ENCODE measurements at regions not wholly inside any gene's neighbourhood (a gene's known extent, or its start where the extent isn't known, plus 50 kb on each side); places are given as distances from the start of the nearest gene placed in this dataset.

GRCh38 chr5:144822503-144822902 is 651.8 kb downstream of the KCTD16 start:
- no peak for TF ChIP-seq CTCF (conservative IDR thresholded peaks at IDR 0.05; ENCODE audit: control insufficient read depth, insufficient read depth, low read depth, low read length)
- H3K4me3 ChIP-seq (ENCODE audit: control insufficient read depth, low read depth, low read length), result no peak overlapping the region
- DNase-seq (ENCODE audit: low read depth), result no peak

- H3K4me3 ChIP-seq (ENCODE audit: control insufficient read depth, low read depth, low read length), result no peak overlapping the region
- TF ChIP-seq CTCF (conservative IDR thresholded peaks at IDR 0.05; ENCODE audit: control insufficient read depth, insufficient read depth, low read depth, low read length), result no peak
- no peak for DNase-seq (ENCODE audit: low read depth)
These were observed 649.6 kb downstream of the KCTD16 start for GRCh38 chr5:144820278-144820677.

GRCh38 chr5:144815131-144815530 is 644.5 kb downstream of the KCTD16 start:
- TF ChIP-seq CTCF (conservative IDR thresholded peaks at IDR 0.05; ENCODE audit: control insufficient read depth, insufficient read depth, low read depth, low read length), result no peak
- no peak overlapping the region for H3K4me3 ChIP-seq (ENCODE audit: control insufficient read depth, low read depth, low read length)
- DNase-seq (ENCODE audit: low read depth), result peak; percentile 3

- H3K4me3 ChIP-seq (ENCODE audit: control insufficient read depth, low read depth, low read length), result no peak overlapping the region
- DNase-seq (ENCODE audit: low read depth), result peak; percentile 95
- no peak for TF ChIP-seq CTCF (conservative IDR thresholded peaks at IDR 0.05; ENCODE audit: control insufficient read depth, insufficient read depth, low read depth, low read length)
These were observed 642.1 kb downstream of the KCTD16 start for GRCh38 chr5:144812763-144813162.

- TF ChIP-seq CTCF (conservative IDR thresholded peaks at IDR 0.05; ENCODE audit: control insufficient read depth, insufficient read depth, low read depth, low read length), result no peak
- H3K4me3 ChIP-seq (ENCODE audit: control insufficient read depth, low read depth, low read length), result no peak overlapping the region
- no peak for DNase-seq (ENCODE audit: low read depth)
These were observed 629.5 kb downstream of the KCTD16 start for GRCh38 chr5:144800169-144800568.

GRCh38 chr5:144798595-144798994 is 627.9 kb downstream of the KCTD16 start:
- no peak overlapping the region for H3K4me3 ChIP-seq (ENCODE audit: control insufficient read depth, low read depth, low read length)
- TF ChIP-seq CTCF (conservative IDR thresholded peaks at IDR 0.05; ENCODE audit: control insufficient read depth, insufficient read depth, low read depth, low read length), result no peak
- DNase-seq (ENCODE audit: low read depth), result no peak

- no peak for DNase-seq (ENCODE audit: low read depth)
- H3K4me3 ChIP-seq (ENCODE audit: control insufficient read depth, low read depth, low read length), result no peak overlapping the region
- TF ChIP-seq CTCF (conservative IDR thresholded peaks at IDR 0.05; ENCODE audit: control insufficient read depth, insufficient read depth, low read depth, low read length), result no peak
These were observed 624.2 kb downstream of the KCTD16 start for GRCh38 chr5:144794922-144795321.

Measured in fibroblast of mammary gland (primary cell).